Fibroblast of the aortic adventitia (primary cell): ENCODE measurements at regions not wholly inside any gene's neighbourhood (a gene's known extent, or its start where the extent isn't known, plus 50 kb on each side); places are given as distances from the start of the nearest gene placed in this dataset.

Source experiments
- DNase-seq: peaks from one replicate; pipeline ENCODE4 v3.0.0-alpha.2; 2010; ENCODE audit warnings: low read depth
- H3K4me3 ChIP-seq: 2 replicates; pipeline ENCODE4 v1.5.1; 2011; ENCODE audit warnings: low read depth, mild to moderate bottlenecking, control low read depth, low read length, moderate library complexity
- TF ChIP-seq, protein P1 (sequence below): IDR thresholded peaks from 2 replicates; pipeline ENCODE4 v1.5.1; 2011; ENCODE audit warnings: mild to moderate bottlenecking, low read length, control low read depth, inconsistent platforms; ENCODE audit not compliant: insufficient read depth

DNA sequence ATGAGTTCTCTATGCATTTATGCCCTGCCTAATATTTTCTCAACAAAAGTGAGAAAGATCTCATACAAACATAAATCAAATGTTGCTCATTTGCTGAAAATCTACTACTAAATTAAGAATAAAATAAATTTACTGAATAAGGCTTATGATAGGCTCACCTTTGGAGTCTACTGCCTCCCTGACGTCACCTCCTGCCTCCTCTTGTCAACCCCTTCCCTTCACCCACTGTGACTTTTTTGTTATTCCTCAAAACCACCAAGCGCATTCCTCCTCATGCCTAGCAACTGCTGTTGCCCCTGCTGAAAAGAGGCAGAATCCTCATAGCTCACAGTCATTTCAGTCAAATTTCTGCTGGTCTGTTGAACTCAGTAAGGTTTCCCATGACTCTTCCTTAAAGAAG is 2422.2 kb downstream of the TP53TG3F start:
- DNase-seq, result no peak
- TF ChIP-seq, protein P1, sequence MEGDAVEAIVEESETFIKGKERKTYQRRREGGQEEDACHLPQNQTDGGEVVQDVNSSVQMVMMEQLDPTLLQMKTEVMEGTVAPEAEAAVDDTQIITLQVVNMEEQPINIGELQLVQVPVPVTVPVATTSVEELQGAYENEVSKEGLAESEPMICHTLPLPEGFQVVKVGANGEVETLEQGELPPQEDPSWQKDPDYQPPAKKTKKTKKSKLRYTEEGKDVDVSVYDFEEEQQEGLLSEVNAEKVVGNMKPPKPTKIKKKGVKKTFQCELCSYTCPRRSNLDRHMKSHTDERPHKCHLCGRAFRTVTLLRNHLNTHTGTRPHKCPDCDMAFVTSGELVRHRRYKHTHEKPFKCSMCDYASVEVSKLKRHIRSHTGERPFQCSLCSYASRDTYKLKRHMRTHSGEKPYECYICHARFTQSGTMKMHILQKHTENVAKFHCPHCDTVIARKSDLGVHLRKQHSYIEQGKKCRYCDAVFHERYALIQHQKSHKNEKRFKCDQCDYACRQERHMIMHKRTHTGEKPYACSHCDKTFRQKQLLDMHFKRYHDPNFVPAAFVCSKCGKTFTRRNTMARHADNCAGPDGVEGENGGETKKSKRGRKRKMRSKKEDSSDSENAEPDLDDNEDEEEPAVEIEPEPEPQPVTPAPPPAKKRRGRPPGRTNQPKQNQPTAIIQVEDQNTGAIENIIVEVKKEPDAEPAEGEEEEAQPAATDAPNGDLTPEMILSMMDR, result no peak
- H3K4me3 ChIP-seq, result no peak overlapping the region

DNA sequence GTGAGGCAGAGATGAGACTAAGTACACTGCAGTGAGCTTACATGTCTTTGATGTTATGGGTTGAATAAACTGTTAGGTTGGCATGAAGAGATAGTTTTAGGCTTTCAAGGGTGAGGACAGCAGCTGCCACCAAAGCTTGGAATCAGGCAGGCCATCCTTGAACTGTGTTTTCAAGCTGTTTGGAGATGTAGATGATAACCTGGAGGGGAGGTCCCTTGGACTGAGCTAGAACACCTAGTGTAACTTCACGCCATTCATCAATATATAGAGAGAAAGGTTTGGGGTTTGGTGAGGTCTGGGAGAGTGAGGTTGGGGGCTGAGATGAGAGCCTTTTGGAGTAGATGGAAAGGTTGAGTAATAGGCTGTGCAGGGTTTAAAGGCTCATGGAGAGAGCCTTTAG is 2447.0 kb downstream of the TP53TG3F start:
- no peak for DNase-seq
- H3K4me3 ChIP-seq, result no peak overlapping the region
- TF ChIP-seq, protein P1, result no peak

DNA sequence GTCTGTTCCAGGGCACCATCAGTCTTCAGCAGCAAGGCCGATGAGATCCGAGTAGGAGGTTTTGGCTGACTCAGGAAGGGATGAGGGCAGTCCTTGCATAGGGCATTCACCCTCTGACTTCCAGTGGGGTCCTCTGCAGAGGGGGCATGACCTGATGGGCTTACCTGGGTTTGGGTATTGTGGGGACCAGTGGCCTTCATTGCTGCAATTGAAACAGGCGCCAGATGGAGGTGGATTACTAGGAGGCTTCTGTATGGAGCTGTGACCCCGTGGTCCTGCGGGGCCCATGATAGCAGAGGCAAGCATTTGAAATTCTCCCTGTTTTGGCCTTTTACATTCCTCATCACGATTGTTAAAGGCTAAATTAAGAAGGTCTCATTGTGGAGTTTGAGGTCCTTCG is 2448.7 kb downstream of the TP53TG3F start:
- H3K4me3 ChIP-seq, result no peak overlapping the region
- DNase-seq, result no peak
- TF ChIP-seq, protein P1, result no peak

DNA sequence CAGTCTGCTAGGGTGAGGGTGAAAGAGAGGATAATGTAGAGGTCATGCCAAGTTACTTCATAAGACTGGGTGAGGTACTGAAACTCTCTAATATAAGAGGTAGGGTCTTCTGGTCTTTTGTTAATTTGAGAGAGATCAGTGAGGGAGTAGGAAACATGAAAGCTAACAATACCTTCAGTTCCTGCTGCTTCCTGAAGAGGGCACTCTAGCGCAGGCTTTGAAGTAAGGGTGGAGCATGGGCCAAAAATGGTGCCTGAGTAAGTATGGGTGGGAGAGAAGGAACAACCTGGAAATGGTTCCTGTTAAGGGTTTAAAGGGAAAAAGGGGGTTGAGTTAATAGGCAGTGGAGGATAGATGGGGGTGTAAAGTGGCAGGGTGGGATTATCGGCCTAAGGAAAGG is 2449.5 kb downstream of the TP53TG3F start:
- TF ChIP-seq, protein P1, result no peak
- no peak overlapping the region for H3K4me3 ChIP-seq
- no peak for DNase-seq

DNA sequence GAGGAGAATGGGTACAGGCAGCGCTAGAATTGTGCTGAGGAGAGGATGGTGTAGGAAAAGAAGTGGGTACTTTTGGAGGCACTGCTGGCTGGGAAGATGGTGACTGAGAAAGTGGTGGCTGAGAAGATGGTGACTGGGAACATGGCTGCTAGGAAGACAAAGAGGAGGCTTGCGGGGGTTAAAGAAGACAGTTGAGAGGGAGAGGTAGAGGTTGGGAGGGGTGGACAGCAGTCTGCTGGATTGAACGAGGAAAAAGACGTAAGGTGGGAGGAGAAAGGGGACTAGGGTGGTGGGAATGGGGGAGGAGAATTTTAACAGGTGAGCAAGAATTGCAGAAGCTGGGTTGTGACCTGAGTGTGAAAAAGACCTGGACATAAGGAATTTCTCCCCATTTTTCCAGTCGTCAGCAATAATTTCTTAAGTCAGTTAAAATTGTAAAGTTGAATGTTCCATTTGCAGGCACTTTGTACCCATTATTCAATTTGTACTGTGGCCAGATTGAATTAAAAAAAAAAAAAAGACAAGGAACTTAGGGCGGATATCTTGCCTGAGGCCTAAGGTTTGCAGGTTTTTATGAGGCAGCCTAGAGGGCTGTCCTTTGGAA is 2450.0 kb downstream of the TP53TG3F start:
- TF ChIP-seq, protein P1, result no peak
- no peak for DNase-seq
- H3K4me3 ChIP-seq, result no peak overlapping the region

DNA sequence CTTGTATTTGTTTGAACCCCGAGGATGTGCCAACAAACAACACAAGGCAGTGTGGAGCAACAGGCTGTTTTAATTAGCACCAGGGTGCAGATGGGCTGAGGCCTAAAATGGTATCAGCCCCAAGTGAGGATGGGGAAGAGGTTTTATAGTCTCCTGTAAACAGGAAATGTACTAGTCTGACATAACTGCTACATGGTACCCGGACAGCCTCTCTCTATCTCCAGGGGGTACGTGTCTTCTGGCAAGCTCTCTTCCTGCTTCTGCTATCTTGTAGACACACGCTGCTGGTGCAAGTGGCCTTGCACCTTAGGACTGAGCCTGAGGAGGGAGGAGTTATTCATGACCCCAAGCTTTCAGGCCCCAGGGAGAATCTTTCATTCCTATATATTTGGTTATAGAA is 2451.0 kb downstream of the TP53TG3F start:
- DNase-seq, result no peak
- H3K4me3 ChIP-seq, result no peak overlapping the region
- TF ChIP-seq, protein P1, result no peak

DNA sequence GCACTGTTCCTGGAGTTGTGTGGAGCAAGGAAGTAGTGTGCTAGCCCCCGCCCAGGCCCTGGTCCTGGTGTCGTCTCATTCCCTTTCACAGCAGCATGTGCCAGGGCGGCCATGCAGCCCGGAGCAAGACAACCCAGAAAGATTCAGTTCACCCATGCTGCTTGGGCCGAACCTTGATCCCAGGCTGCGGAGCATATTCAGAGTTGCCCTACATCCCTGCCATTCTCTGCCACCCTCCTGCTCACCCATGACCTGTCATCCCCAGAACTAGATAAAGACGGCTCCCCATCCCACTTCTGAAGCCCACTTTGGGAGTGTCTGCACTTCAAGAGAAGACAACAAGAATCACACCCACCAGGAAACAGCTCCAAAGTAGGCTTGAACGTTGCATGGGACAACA is 2452.5 kb downstream of the TP53TG3F start:
- H3K4me3 ChIP-seq, result no peak overlapping the region
- TF ChIP-seq, protein P1, result no peak
- DNase-seq, result no peak
